HCT116 (cell line): ENCODE measurements at regions not wholly inside any gene's neighbourhood (a gene's known extent, or its start where the extent isn't known, plus 50 kb on each side); places are given as distances from the start of the nearest gene placed in this dataset.

Source experiments
- ATAC-seq: fragments of 200-7000 bp; cut with Tn5 transposase; 2 replicates; pipeline ENCODE4 v1.9.1; 2020; ENCODE audit warnings: mild to moderate bottlenecking, moderate library complexity
- BruUV-seq: library from RNA; stranded (reverse); fragments of 400-500 nt; replicated peaks from 2 replicates; lab custom pipeline; 2021; lab: Mats Ljungman, UMichigan
- CTCF ChIA-PET: fragments of 300-600 bp; sonication (Branson Sonifier 250); formaldehyde crosslinking; loops from one replicate; lab custom pipeline; 2021; ENCODE audit warnings: antibody characterized with exemption; lab: Charles Lee
- POLR2A ChIA-PET: fragments of 300-600, 350-600 bp; sonication (Branson Sonifier 250); formaldehyde crosslinking; loops from one replicate; lab custom pipeline; 2021; ENCODE audit warnings: antibody characterized with exemption; lab: Charles Lee
- RAD21 ChIA-PET, 2 experiments: fragments of 300-600 bp; sonication (Branson Sonifier 250); formaldehyde crosslinking; loops; one replicate each; lab custom pipeline; 2023; ENCODE audit warnings: low total read pairs in 2 of 2; ENCODE audit not compliant: uncharacterized antibody in 2 of 2, unreplicated experiment in 2 of 2, low non-redundant PET in 1 of 2; lab: Charles Lee
- DNase-seq: peaks from one replicate; pipeline ENCODE4 v3.0.0-alpha.2; 2010; ENCODE audit warnings: low read depth, low spot score
- H2AFZ ChIP-seq: fragments of 200-600 bp; shearing (Covaris generic), sonication (generic); 2 replicates; pipeline ENCODE4 v1.6.1; 2017; ENCODE audit warnings: low read depth, mixed run types, mixed read lengths, antibody characterized with exemption, low read length; ENCODE audit not compliant: poor library complexity, severe bottlenecking
- H3K27ac ChIP-seq: 2 replicates; pipeline ENCODE4 v1.5.1; 2012; ENCODE audit warnings: low read depth, low read length
- H3K27me3 ChIP-seq: fragments of 200-600 bp; sonication (generic); 2 replicates; pipeline ENCODE4 v1.6.1; 2016; ENCODE audit warnings: mixed run types, low read length, mixed read lengths; ENCODE audit not compliant: insufficient read depth
- H3K36me3 ChIP-seq, 2 experiments: fragments of 200-500 bp in 1 of 2; fragments of 200-600 bp in 1 of 2; sonication (Bioruptor generic) in 1 of 2; sonication (generic) in 1 of 2; 2 replicates each; pipeline versions ENCODE4 v1.5.1 to v1.6.1; 2014 to 2016; ENCODE audit warnings: low read length in 2 of 2, inconsistent platforms in 1 of 2, mixed read lengths in 1 of 2, mixed run types in 1 of 2; ENCODE audit not compliant: insufficient read depth in 2 of 2, control insufficient read depth in 1 of 2
- H3K4me1 ChIP-seq, 2 experiments: fragments of 200-600 bp in 1 of 2; sonication (generic) in 1 of 2; 2 replicates each; pipeline versions ENCODE4 v1.5.1 to v1.6.1; 2012 to 2017; ENCODE audit warnings: low read length in 2 of 2, inconsistent platforms in 1 of 2, mild to moderate bottlenecking in 1 of 2, mixed read lengths in 1 of 2, mixed run types in 1 of 2, moderate library complexity in 1 of 2; ENCODE audit not compliant: insufficient read depth in 2 of 2, control insufficient read depth in 1 of 2
- H3K4me2 ChIP-seq: fragments of 200-600 bp; sonication (generic); 2 replicates; pipeline ENCODE4 v1.6.1; 2017; ENCODE audit warnings: mixed run types, low read length, mixed read lengths
- H3K4me3 ChIP-seq, 2 experiments: fragments of 200-600 bp in 1 of 2; sonication (generic) in 1 of 2; replicated peaks in 1 of 2; 2 replicates each; pipeline ENCODE4 v1.5.1; 2011 to 2016; ENCODE audit warnings: low read length in 2 of 2, control low read depth in 1 of 2, low read depth in 1 of 2, mild to moderate bottlenecking in 1 of 2, mixed read lengths in 1 of 2, mixed run types in 1 of 2
- H3K79me2 ChIP-seq: fragments of 200-600 bp; sonication (generic); 2 replicates; pipeline ENCODE4 v1.6.1; 2017; ENCODE audit warnings: mild to moderate bottlenecking, mixed run types, low read length, moderate library complexity, mixed read lengths; ENCODE audit not compliant: insufficient read depth
- H3K9ac ChIP-seq: fragments of 200-600 bp; sonication (generic); 2 replicates; pipeline ENCODE4 v1.6.1; 2016; ENCODE audit warnings: low read length, mixed read lengths
- H3K9me2 ChIP-seq: fragments of 200-600 bp; sonication (generic), shearing (Covaris generic); 2 replicates; pipeline ENCODE4 v1.6.1; 2017; ENCODE audit warnings: mixed run types, mild to moderate bottlenecking, moderate library complexity; ENCODE audit not compliant: insufficient read depth
- H3K9me3 ChIP-seq, 2 experiments: fragments of 200-500 bp in 1 of 2; fragments of 200-600 bp in 1 of 2; sonication (Bioruptor generic) in 1 of 2; sonication (generic) in 1 of 2; 2 replicates each; pipeline ENCODE4 v1.6.1; 2014 to 2017; ENCODE audit warnings: low read length in 2 of 2, mixed read lengths in 2 of 2, inconsistent platforms in 1 of 2, low read depth in 1 of 2, mild to moderate bottlenecking in 1 of 2, mixed run types in 1 of 2, moderate library complexity in 1 of 2; ENCODE audit not compliant: control insufficient read depth in 1 of 2, insufficient read depth in 1 of 2
- H4K20me1 ChIP-seq: fragments of 200-600 bp; sonication (generic), shearing (Covaris generic); 2 replicates; pipeline ENCODE4 v1.6.1; 2017; ENCODE audit warnings: mixed run types, mild to moderate bottlenecking, moderate library complexity; ENCODE audit not compliant: insufficient read depth
- CEBPB ChIP-seq: IDR thresholded peaks from 2 replicates; pipeline ENCODE4 v1.6.1; 2012; ENCODE audit warnings: low read depth
- EGR1 ChIP-seq: IDR thresholded peaks from 2 replicates; pipeline ENCODE4 v1.6.1; 2012; ENCODE audit warnings: low read depth
- EZH2 ChIP-seq: fragments of 200-600 bp; sonication (generic); IDR thresholded peaks from 2 replicates; pipeline ENCODE4 v1.6.1; 2017; ENCODE audit warnings: antibody characterized with exemption, mixed run types
- EZH2phosphoT487 ChIP-seq: fragments of 200-600 bp; IDR thresholded peaks from 2 replicates; pipeline ENCODE4 v1.6.1; 2018; ENCODE audit warnings: antibody characterized with exemption, borderline replicate concordance
- FOSL1 ChIP-seq: IDR thresholded peaks from 2 replicates; pipeline ENCODE4 v1.6.1; 2012; ENCODE audit warnings: low read depth
- POLR2A ChIP-seq: IDR thresholded peaks from 2 replicates; pipeline ENCODE4 v1.7.0; 2011; ENCODE audit warnings: borderline replicate concordance; ENCODE audit not compliant: insufficient read depth, insufficient read length; ENCODE audit errors: extremely low read depth
- RAD21 ChIP-seq: IDR thresholded peaks from 2 replicates; pipeline ENCODE4 v1.6.1; 2012; ENCODE audit warnings: low read depth, mild to moderate bottlenecking
- SIN3A ChIP-seq: IDR thresholded peaks from 2 replicates; pipeline ENCODE4 v1.6.1; 2012; ENCODE audit warnings: low read depth
- SP1 ChIP-seq: IDR thresholded peaks from 2 replicates; pipeline ENCODE4 v1.6.1; 2012; ENCODE audit warnings: low read depth
- SRF ChIP-seq: IDR thresholded peaks from 2 replicates; pipeline ENCODE4 v1.6.1; 2012; ENCODE audit warnings: low read depth
- YY1 ChIP-seq: IDR thresholded peaks from 2 replicates; pipeline ENCODE4 v1.6.1; 2011; ENCODE audit warnings: low read length, low read depth, moderate library complexity, mild to moderate bottlenecking; ENCODE audit not compliant: insufficient replicate concordance; ENCODE audit errors: extremely low read depth
- ZNF274 ChIP-seq: fragments of 200-500 bp; sonication (Bioruptor generic); IDR thresholded peaks from 2 replicates; pipeline ENCODE4 v1.6.1; 2014; ENCODE audit warnings: mild to moderate bottlenecking, low read depth, low read length, inconsistent platforms
- intact Hi-C: fragments of 100-400 bp; cut with micrococcal nuclease; formaldehyde crosslinking; loops from 2 replicates; pipeline ENCODE4 v1.10.0; 2022
- TF ChIP-seq, protein P1 (sequence below): IDR thresholded peaks from 2 replicates; pipeline ENCODE4 v1.6.1; 2012
- TF ChIP-seq, protein P2 (sequence below): IDR thresholded peaks from 2 replicates; pipeline ENCODE4 v1.6.1; 2012
- TF ChIP-seq, protein P3 (sequence below): IDR thresholded peaks from 2 replicates; pipeline ENCODE4 v1.6.1; 2012; ENCODE audit warnings: low read depth

GRCh38 chr16:59368586-59368985, 634.5 kb upstream of the GOT2 start:
- no peaks in the 10 kb centered on the region for H3K9me2 ChIP-seq
- ATAC-seq (no peak), DNase-seq (no peak)
- H3K4me3 ChIP-seq, result no peak overlapping the region
- RAD21 ChIA-PET, result no interaction called here
- no TSS peak for BruUV-seq
- H3K27ac ChIP-seq, result no peak overlapping the region
- no peaks in the 10 kb centered on the region for H3K27me3 ChIP-seq
- CTCF ChIA-PET, result no interaction called here
- no peaks in the 10 kb centered on the region for H3K36me3 ChIP-seq
- TF ChIP-seq SIN3A (no peak), EZH2 (no peak), RAD21 (no peak), POLR2A (no peak), ZNF274 (no peak), SRF (no peak), CEBPB (no peak), YY1 (no peak), FOSL1 (no peak), SP1 (no peak), EGR1 (no peak), EZH2phosphoT487 (no peak)
- TF ChIP-seq, protein P1, sequence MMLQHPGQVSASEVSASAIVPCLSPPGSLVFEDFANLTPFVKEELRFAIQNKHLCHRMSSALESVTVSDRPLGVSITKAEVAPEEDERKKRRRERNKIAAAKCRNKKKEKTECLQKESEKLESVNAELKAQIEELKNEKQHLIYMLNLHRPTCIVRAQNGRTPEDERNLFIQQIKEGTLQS, result no peak
- TF ChIP-seq, protein P2, sequence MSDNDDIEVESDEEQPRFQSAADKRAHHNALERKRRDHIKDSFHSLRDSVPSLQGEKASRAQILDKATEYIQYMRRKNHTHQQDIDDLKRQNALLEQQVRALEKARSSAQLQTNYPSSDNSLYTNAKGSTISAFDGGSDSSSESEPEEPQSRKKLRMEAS, result no peak
- TF ChIP-seq, protein P3, sequence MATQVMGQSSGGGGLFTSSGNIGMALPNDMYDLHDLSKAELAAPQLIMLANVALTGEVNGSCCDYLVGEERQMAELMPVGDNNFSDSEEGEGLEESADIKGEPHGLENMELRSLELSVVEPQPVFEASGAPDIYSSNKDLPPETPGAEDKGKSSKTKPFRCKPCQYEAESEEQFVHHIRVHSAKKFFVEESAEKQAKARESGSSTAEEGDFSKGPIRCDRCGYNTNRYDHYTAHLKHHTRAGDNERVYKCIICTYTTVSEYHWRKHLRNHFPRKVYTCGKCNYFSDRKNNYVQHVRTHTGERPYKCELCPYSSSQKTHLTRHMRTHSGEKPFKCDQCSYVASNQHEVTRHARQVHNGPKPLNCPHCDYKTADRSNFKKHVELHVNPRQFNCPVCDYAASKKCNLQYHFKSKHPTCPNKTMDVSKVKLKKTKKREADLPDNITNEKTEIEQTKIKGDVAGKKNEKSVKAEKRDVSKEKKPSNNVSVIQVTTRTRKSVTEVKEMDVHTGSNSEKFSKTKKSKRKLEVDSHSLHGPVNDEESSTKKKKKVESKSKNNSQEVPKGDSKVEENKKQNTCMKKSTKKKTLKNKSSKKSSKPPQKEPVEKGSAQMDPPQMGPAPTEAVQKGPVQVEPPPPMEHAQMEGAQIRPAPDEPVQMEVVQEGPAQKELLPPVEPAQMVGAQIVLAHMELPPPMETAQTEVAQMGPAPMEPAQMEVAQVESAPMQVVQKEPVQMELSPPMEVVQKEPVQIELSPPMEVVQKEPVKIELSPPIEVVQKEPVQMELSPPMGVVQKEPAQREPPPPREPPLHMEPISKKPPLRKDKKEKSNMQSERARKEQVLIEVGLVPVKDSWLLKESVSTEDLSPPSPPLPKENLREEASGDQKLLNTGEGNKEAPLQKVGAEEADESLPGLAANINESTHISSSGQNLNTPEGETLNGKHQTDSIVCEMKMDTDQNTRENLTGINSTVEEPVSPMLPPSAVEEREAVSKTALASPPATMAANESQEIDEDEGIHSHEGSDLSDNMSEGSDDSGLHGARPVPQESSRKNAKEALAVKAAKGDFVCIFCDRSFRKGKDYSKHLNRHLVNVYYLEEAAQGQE, result no peak
- H4K20me1 ChIP-seq, result no peaks in the 10 kb centered on the region
- intact Hi-C loops, result no loop called here
- no peak overlapping the region for H3K4me2 ChIP-seq
- H2AFZ ChIP-seq, result no peak overlapping the region
- H3K9me3 ChIP-seq, result peaks cover 0 to 4% of the 10 kb centered on the region in 2 experiments; a peak in 2 of 4 replicates
- H3K79me2 ChIP-seq, result no peaks in the 10 kb centered on the region
- POLR2A ChIA-PET, result no interaction called here
- no peak overlapping the region for H3K9ac ChIP-seq
- no peaks in the 10 kb centered on the region for H3K4me1 ChIP-seq
